ENCODE measurements at regions not wholly inside any gene's neighbourhood (a gene's known extent, or its start where the extent isn't known, plus 50 kb on each side); places are given as distances from the start of the nearest gene placed in this dataset.
"Not testable (repeated sequence)": the region's sequence is repeated elsewhere in the genome, so short reads cannot be mapped to it uniquely, and the experiment has no call there.

DNA sequence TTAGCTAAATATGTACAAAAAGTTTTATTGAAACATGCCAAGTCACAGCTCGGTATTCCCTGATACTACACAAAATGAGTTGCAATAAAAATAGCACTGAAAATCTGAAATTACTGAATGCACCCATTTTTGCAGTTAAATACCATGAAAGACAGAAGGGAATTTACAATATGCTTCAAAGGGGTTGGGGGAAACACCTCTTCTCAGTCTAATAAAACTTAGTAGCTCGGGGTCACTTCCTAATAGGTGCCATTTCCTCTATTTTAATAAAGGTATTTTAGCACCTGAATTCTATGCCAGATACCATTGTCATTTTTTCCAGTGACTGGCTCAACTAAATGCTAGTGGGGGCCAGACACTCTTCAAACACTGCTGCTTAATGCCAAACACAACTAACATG is 204.1 kb upstream of the MEF2C start:
- DNase-seq, result no peak

- no peak for DNase-seq
Observed at GRCh38 chr5:89086390-89087086, 203.6 kb upstream of the MEF2C start.

DNA sequence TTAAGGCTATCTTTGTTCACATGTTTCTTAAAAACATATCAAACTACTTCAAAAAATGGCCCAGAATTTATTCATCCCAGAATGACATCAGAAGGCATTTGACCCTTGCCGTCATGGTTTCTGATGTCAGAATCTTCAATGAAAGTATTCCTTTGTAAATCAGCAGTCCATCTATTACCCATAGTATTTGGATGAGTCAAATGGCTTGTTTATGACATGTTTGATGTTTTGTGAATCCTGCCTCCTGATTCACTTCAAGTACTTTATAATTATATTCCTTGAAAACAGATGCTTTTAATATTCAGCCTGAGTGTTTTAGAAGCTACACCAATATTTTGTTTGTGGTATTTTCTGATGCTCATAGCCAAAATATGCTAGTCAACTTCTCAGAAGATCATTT is 200.8 kb upstream of the MEF2C start:
- DNase-seq, result no peak

DNA sequence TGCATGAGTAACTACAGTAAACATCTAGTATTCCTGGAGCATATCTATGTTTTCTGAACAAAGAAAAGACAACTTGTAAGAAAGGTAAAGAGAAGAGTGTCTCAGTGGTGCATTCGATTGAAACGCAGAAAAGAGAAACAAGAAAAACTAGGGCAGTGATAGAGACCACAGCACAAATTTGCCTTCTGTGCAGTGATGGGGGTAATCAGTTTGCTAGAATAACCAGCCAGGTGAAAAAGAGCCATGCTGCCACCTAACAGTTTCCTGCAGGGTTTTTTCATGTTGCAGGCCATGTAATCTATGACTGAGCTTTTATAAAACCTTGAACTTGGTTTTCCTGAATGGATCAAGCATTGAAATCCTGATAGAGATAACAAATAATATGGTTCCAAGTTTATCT is 198.4 kb upstream of the MEF2C start:
- DNase-seq, result no peak

GRCh38 chr5:89080467-89081116 is 197.6 kb upstream of the MEF2C start:
- DNase-seq, result no peak

DNA sequence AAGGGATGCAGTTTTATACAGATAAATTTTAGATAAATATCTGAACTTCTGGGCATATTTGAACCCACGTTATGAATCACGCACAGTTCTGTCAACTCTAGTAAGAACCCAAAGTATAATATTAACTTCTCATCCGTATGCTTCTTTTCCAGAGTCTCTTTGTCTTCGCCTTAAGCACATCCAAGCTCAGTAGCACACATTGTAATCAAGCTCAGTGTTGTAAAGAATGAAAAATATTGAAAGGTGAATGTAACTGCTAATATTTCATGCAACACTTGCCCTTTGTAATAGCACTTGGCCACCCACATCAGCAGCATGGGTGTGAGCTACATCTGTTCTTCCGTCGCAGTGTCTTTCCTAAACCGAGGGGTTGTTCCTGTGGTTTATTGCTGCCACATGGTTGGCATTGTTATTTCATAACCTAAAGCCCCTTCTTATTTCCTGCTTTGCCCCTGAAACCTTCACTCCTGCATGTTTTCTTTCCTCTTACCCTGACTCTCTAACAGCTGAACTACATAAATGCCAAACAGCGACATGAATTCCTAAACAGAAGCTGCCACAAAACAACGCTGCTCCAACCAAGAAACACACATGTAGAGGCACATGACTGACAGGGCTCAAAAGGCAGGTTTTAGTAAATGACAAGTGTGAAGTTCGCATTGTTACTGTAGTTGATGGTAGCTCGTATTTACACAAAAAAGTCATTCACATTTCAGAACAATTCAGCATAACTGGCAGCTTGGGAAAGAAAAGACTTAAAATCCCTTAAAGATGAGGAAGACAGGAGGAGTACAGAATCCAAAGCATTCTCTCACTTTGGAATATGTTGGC is 190.1 kb upstream of the MEF2C start:
- DNase-seq, result no peak

DNA sequence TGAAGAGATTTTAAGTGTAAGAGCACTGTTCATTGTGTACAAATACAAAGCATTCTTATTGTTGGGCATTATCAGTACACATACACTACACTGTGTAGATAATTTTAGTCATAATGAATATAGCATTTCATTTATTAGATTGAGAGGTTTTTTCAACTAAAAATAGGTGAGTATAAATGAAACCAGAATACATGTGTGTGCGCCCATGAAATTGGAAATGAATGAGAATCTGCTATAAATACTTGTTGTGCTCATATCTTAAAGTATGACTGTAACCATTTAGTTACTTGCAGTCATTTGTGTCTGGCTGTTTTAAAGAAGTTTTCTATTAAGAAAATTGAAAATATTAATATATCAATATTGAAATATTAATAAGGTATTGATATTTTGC is 189.0 kb upstream of the MEF2C start:
- DNase-seq, result no peak

DNA sequence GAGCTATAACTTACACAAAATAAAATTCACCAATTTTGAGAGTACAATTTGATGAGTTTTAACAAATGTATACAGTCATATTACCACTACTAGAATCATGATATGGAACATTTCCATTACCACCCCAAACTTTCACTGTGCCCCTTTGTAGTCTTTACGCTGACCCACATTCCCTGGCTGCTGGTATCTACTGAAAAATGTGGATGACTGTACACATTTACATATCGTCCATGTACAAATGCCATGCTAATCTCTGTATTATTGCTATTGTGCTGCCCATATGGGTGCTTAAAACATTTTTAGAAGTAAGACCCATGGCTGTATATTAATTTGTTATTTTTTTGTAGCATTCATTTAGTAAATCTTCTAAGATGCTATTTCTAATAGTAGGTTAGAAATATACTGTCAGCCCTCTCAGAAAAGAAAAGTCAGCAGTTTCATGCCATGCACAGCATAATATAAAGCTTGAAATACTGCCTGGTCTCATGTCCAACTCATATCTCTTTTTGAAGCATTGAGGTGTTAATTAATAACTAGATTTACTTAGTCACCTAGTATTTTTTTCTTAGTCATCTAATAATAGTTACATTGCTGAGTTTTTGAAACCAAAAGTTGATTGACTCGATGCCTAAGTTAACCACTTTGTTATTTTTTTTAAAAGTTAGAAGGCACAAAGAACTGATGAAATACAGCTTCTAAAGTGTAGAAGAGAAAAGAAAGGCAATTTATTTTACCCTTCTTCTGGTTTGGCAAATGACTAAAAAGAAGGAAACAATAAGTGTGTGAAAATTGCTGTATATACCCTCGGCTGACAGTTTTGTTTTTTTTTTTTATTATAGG is 188.3 kb upstream of the MEF2C start:
- DNase-seq, result no peak

DNA sequence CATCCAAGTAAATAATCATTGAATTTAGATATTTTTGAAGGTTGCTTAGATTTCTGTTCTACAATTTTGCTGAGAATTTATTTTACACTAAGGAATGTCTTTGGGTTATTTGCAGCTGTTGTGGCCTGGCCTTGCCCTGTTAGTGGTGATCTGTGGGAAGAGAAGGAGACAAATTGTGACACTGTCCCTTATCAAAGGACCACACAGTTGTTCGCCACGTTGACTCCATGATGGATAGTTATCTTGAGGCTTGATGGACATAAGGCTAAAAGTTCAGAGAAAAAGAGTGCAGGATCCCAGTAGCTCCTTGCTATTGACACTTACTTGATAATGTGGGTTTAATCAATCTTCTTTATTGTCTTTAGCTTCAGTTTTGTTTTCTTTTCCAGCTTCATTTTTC is 186.6 kb upstream of the MEF2C start:
- no peak for DNase-seq

DNA sequence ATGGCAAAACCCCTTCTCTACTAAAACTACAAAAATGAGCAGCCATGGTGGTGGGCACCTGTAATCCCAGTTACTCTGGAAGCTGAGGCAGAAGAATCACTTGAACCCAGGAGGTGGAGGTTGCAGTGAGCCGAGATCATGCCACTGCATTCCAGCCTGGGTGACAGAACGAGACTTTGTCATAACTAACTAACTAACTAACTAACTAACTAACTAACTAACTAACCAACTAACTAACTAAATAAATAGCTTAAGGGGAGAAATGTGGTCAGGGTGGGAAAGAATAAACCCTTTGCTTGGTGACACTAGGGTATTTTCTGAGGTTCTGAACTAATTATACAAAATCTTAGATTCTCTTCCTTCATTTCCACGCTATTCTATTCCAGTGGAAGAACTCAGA is 184.4 kb upstream of the MEF2C start:
- DNase-seq, result no peak

DNA sequence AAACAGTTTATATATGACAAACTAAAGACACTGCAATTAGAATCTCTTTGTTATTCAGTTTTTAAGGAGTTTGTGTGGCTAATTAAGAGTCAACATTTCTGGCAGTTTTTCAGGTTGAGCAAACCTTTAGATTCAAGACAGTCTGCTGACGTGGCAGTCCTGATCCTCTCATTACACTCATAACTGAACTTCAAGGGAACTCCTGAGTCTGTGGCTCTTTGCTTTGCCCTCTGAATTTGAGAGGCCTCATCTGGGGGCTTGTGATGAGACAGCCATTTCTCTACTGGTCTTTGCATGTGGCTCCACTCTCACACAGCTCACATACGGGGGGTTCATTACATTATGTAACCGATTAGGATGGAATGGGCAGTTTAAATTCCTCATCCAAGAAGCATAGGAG is 182.9 kb upstream of the MEF2C start:
- DNase-seq, result no peak

DNA sequence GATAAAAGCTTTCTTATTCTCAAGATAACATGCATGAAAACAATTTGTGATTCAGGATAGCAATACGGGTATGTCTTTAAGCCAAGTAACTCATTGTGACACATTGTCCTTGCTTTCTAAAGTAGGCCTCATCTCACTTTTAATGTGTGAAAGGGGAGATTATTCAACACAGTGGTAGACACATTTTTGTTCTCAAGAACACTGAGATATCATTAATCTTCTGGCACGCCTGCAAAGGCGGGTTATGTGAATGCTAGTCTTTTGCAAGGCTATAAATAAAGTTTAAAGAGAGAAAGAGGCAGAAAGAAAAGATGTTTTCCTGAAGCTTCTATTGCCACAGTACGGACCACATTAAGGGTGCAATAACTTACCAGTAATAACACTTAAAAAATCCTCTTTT is 181.8 kb upstream of the MEF2C start:
- DNase-seq, result no peak

GRCh38 chr5:89064054-89064453 is 181.1 kb upstream of the MEF2C start:
- DNase-seq, result no peak

GRCh38 chr5:89060768-89061167 is 177.8 kb upstream of the MEF2C start:
- no peak for DNase-seq

- DNase-seq, result no peak
Observed at GRCh38 chr5:89059274-89059673, 176.3 kb upstream of the MEF2C start.

- no peak for DNase-seq
Observed at GRCh38 chr5:89055695-89056085, 172.7 kb upstream of the MEF2C start.

GRCh38 chr5:89055015-89055694 is 172.2 kb upstream of the MEF2C start:
- no peak for DNase-seq

DNA sequence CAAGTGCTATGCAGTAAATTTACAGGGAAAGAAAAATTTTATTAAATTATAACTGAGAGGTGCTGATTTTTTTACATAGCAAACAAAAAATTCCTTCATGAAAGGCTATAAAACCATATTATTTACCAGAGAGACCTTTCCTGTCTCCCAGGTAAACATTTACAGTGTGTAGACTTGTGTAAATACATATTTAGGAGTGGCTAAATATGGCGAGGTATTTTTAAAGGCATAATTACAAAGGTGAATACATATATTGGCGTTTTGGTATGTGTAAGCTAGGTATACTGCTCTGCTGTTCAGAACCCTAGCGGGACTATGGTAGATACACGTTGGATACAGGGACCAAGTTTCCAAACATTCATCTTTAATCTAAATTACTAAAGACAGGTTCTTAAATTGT is 170.6 kb upstream of the MEF2C start:
- no peak for DNase-seq

DNA sequence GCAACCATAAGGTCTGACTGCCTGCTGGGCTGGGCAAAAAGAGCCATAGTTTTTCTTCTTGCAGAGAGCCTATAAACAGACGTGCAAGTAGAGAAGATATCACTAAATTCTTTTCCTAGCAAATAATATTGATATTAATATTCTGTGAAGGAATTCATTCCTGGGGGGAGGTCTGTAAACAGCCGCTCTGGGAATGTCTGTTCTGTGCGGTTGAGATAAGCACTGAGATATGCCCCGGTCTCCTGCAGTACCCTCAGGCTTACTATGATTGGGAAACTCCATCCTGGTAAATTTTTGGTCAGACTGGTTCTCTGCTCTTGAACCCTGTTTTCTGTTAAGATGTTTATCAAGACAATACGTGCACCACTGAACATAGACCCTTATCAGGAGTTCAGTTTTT is 167.1 kb upstream of the MEF2C start:
- not testable (repeated sequence) for DNase-seq

GRCh38 chr5:89047571-89047970 is 164.6 kb upstream of the MEF2C start:
- no peak for DNase-seq

DNA sequence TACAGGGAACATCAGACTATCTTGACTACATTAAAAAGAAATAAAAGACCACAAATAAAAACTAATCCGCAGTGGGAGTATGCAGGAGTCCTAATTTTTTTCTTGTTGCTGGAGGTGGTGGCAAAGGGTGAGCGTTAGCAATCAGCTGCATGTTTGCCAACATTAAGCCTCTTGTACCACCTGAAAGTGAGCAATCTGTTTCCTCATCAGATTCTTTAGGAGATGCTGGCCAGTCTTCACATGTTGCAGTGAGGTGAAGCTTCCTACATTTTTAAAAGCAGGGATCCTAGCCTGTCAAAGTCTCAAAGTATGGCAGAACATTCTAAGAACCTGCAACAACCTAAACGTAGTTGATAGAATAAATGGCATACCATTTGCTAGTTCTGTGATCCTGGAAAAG is 162.2 kb upstream of the MEF2C start:
- no peak for DNase-seq

GRCh38 chr5:89044674-89045200 is 161.8 kb upstream of the MEF2C start:
- no peak for DNase-seq
